ENCODE measurements at regions not wholly inside any gene's neighbourhood (a gene's known extent, or its start where the extent isn't known, plus 50 kb on each side); places are given as distances from the start of the nearest gene placed in this dataset.

- Histone ChIP-seq H3K27ac (ENCODE audit: low read length in 2 of 2) (no peak overlapping the region), H3K4me2 (replicated peaks; ENCODE audit: low read depth, low read length, poor library complexity, severe bottlenecking) (no peak overlapping the region), H3K9ac (ENCODE audit: low read length) (no peak overlapping the region), H3K36me3 (replicated peaks in 1 of 2; ENCODE audit: control extremely low read depth in 1 of 2, control insufficient read depth in 1 of 2, extremely low read depth in 1 of 2, insufficient read depth in 2 of 2, low read length in 1 of 2) (no peaks in the 10 kb centered on the region), H4K20me1 (ENCODE audit: control insufficient read depth, insufficient read depth, low read length, poor library complexity, severe bottlenecking) (no peaks in the 10 kb centered on the region), H3K4me3 (ENCODE audit: control extremely low read depth in 1 of 5, extremely low read depth in 1 of 5, insufficient read depth in 1 of 5, low read depth in 2 of 5, low read length in 4 of 5) (no peak overlapping the region), H3K4me1 (ENCODE audit: control insufficient read depth in 2 of 2, insufficient read depth in 2 of 2, low read length in 2 of 2) (no peaks in the 10 kb centered on the region), H3K79me2 (ENCODE audit: control insufficient read depth, insufficient read depth, low read length) (no peaks in the 10 kb centered on the region), H3K9me3 (ENCODE audit: control extremely low read depth in 1 of 3, control insufficient read depth in 2 of 3, insufficient read depth in 1 of 3, low read length in 2 of 3) (peaks cover 0 to 3% (median 2%) of the 10 kb centered on the region in 3 donors), H2AFZ (ENCODE audit: insufficient read depth, low read depth, low read length, poor library complexity, severe bottlenecking) (no peak overlapping the region), H3K27me3 (replicated peaks in 1 of 4; ENCODE audit: control extremely low read depth in 1 of 4, control insufficient read depth in 3 of 4, insufficient read depth in 4 of 4, low read length in 3 of 4) (no peaks in the 10 kb centered on the region)
- WGBS (ENCODE audit: insufficient coverage): no CpG with 5 or more reads among the region's 5 CpGs
- Mint-ChIP-seq H3K4me3 (no peak overlapping the region), H3K4me1 (peaks cover 6% of the 10 kb centered on the region), H3K9me3 (ENCODE audit: insufficient read depth) (peaks cover 12% of the 10 kb centered on the region), H3K27me3 (no peaks in the 10 kb centered on the region), H3K27ac (no peak overlapping the region)
- intact Hi-C loops (cut with micrococcal nuclease): no loop called here
- TF ChIP-seq, protein P1, sequence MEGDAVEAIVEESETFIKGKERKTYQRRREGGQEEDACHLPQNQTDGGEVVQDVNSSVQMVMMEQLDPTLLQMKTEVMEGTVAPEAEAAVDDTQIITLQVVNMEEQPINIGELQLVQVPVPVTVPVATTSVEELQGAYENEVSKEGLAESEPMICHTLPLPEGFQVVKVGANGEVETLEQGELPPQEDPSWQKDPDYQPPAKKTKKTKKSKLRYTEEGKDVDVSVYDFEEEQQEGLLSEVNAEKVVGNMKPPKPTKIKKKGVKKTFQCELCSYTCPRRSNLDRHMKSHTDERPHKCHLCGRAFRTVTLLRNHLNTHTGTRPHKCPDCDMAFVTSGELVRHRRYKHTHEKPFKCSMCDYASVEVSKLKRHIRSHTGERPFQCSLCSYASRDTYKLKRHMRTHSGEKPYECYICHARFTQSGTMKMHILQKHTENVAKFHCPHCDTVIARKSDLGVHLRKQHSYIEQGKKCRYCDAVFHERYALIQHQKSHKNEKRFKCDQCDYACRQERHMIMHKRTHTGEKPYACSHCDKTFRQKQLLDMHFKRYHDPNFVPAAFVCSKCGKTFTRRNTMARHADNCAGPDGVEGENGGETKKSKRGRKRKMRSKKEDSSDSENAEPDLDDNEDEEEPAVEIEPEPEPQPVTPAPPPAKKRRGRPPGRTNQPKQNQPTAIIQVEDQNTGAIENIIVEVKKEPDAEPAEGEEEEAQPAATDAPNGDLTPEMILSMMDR (IDR thresholded peaks at IDR 0.05): no peak
- no peak for TF ChIP-seq EZH2 (IDR thresholded peaks at IDR 0.05; ENCODE audit: borderline replicate concordance, insufficient read depth, low read depth, low read length, poor library complexity, severe bottlenecking)
- DNase-seq (no peak), ATAC-seq (ENCODE audit: low read depth) (no peak)
- POLR2A ChIA-PET: no interaction called here
- CTCF ChIA-PET: no interaction called here
Measured at GRCh38 chr5:99068944-99069650, 140.3 kb upstream of the CHD1 start.

DNA sequence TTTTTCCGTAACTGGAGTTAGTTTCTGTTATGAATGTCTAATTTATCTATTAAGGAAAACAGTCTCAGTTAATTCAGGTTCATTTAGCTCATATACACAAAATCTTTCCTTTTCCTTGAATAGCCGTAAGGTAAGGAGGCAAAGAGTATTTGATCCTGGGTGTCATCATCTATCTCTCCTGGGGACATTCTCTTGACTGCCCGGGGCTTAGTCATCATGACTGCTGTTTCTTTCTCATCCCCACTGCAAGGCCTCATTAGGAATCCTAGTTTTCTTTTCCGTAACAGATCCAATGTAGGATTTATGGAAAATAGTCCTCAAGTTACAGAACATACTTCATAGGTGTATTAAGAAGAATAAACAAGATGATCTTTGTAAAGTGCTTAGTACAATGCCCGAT, 134.9 kb upstream of the CHD1 start:
- CTCF ChIA-PET: interaction anchor here (1.8 to 9.1 kb wide), 2 partner anchors 31 to 159 kb away, joined by 7 to 90 read pairs; no protein-coding TSS in a partner anchor
- H2AFZ ChIP-seq (ENCODE audit: insufficient read depth, low read depth, low read length, poor library complexity, severe bottlenecking): no peak overlapping the region
- H3K27me3 ChIP-seq (replicated peaks in 1 of 4; ENCODE audit: control extremely low read depth in 1 of 4, control insufficient read depth in 3 of 4, insufficient read depth in 4 of 4, low read length in 3 of 4): no peaks in the 10 kb centered on the region
- H3K9ac ChIP-seq (ENCODE audit: low read length): no peak overlapping the region
- no peak overlapping the region for H3K27ac ChIP-seq (ENCODE audit: low read length in 2 of 2)
- H3K4me1 ChIP-seq (ENCODE audit: control insufficient read depth in 2 of 2, insufficient read depth in 2 of 2, low read length in 2 of 2): peaks cover 12 to 27% of the 10 kb centered on the region in 2 donors
- no peak overlapping the region for H3K4me2 ChIP-seq (replicated peaks; ENCODE audit: low read depth, low read length, poor library complexity, severe bottlenecking)
- no peaks in the 10 kb centered on the region for H3K36me3 ChIP-seq (replicated peaks in 1 of 2; ENCODE audit: control extremely low read depth in 1 of 2, control insufficient read depth in 1 of 2, extremely low read depth in 1 of 2, insufficient read depth in 2 of 2, low read length in 1 of 2)
- peaks cover 23% of the 10 kb centered on the region for H3K4me1 Mint-ChIP-seq
- ATAC-seq (ENCODE audit: low read depth) (no peak), DNase-seq (no peak)
- no peaks in the 10 kb centered on the region for H3K27me3 Mint-ChIP-seq
- POLR2A ChIA-PET: no interaction called here
- H3K9me3 Mint-ChIP-seq (ENCODE audit: insufficient read depth): no peaks in the 10 kb centered on the region
- H3K27ac Mint-ChIP-seq: no peak overlapping the region
- intact Hi-C loops (cut with micrococcal nuclease): loop anchor here (5.0 kb wide), 1 partner anchor 1831 kb away; no protein-coding TSS in a partner anchor
- H3K4me3 Mint-ChIP-seq: no peak overlapping the region
- no peaks in the 10 kb centered on the region for H3K79me2 ChIP-seq (ENCODE audit: control insufficient read depth, insufficient read depth, low read length)
- H3K9me3 ChIP-seq (ENCODE audit: control extremely low read depth in 1 of 3, control insufficient read depth in 2 of 3, insufficient read depth in 1 of 3, low read length in 2 of 3): no peaks in the 10 kb centered on the region
- H3K4me3 ChIP-seq (ENCODE audit: control extremely low read depth in 1 of 5, extremely low read depth in 1 of 5, insufficient read depth in 1 of 5, low read depth in 2 of 5, low read length in 4 of 5): no peak overlapping the region
- WGBS (ENCODE audit: insufficient coverage): 100% methylated on average over 1 of the region's 5 CpGs
- no peaks in the 10 kb centered on the region for H4K20me1 ChIP-seq (ENCODE audit: control insufficient read depth, insufficient read depth, low read length, poor library complexity, severe bottlenecking)
- TF ChIP-seq EZH2 (IDR thresholded peaks at IDR 0.05; ENCODE audit: borderline replicate concordance, insufficient read depth, low read depth, low read length, poor library complexity, severe bottlenecking): no peak
- TF ChIP-seq, protein P1 (IDR thresholded peaks at IDR 0.05): no peak

Data from B cell (primary cell).